GM12891 (cell line): ENCODE measurements at regions not wholly inside any gene's neighbourhood (a gene's known extent, or its start where the extent isn't known, plus 50 kb on each side); places are given as distances from the start of the nearest gene placed in this dataset.

Source experiments
- DNase-seq: peaks from one replicate; pipeline ENCODE4 v3.0.0; 2011; ENCODE audit warnings: low spot score; ENCODE audit not compliant: insufficient read length
- FAIRE-seq: peaks from 2 replicates; lab custom pipeline; 2011; peaks lifted over from hg19 to GRCh38; lab: Jason Lieb, UNC
- PAX5 ChIP-seq: IDR thresholded peaks from 2 replicates; pipeline ENCODE4 v1.6.1; 2011; ENCODE audit warnings: low read length, moderate library complexity, mild to moderate bottlenecking; ENCODE audit not compliant: insufficient read depth, severe bottlenecking
- POLR2A ChIP-seq: IDR thresholded peaks from 2 replicates; pipeline ENCODE4 v1.6.1; 2011; ENCODE audit warnings: low read depth, low read length, control low read depth
- POLR2AphosphoS5 ChIP-seq: IDR thresholded peaks from 2 replicates; pipeline ENCODE4 v1.6.1; 2011; ENCODE audit warnings: low read depth, low read length, control low read depth
- POU2F2 ChIP-seq: IDR thresholded peaks from 2 replicates; pipeline ENCODE4 v1.6.1; 2011; ENCODE audit warnings: low read depth, mild to moderate bottlenecking, control low read depth, low read length, moderate library complexity
- SPI1 ChIP-seq: IDR thresholded peaks from 2 replicates; pipeline ENCODE4 v1.6.1; 2011; ENCODE audit warnings: low read depth, low read length, control low read depth
- TAF1 ChIP-seq: IDR thresholded peaks from 2 replicates; pipeline ENCODE4 v1.6.1; 2011; ENCODE audit warnings: low read depth, low read length, control low read depth

DNA sequence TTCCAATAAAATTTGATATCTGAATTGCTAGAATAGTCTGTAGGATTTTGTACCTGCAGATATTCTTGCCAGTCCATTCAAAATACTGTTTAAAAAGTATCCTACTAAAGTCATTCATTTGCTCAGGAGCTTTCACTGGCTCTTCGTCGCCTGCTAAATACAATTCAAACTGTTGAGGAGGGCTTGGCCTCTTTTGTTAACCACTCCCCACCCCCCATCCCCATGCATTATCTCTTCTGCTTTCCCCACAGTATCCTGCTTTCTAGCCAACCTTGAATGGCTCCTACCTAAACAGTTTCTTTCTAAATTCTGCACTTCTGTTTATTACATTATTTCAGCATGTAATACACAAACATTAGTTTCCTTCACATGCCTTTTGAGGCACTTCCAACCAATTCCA is 230.8 kb downstream of the CPE start:
- DNase-seq (no peak), FAIRE-seq (no peak)
- TF ChIP-seq PAX5 (no peak), POU2F2 (no peak), POLR2A (no peak), TAF1 (no peak), SPI1 (no peak), POLR2AphosphoS5 (no peak)

DNA sequence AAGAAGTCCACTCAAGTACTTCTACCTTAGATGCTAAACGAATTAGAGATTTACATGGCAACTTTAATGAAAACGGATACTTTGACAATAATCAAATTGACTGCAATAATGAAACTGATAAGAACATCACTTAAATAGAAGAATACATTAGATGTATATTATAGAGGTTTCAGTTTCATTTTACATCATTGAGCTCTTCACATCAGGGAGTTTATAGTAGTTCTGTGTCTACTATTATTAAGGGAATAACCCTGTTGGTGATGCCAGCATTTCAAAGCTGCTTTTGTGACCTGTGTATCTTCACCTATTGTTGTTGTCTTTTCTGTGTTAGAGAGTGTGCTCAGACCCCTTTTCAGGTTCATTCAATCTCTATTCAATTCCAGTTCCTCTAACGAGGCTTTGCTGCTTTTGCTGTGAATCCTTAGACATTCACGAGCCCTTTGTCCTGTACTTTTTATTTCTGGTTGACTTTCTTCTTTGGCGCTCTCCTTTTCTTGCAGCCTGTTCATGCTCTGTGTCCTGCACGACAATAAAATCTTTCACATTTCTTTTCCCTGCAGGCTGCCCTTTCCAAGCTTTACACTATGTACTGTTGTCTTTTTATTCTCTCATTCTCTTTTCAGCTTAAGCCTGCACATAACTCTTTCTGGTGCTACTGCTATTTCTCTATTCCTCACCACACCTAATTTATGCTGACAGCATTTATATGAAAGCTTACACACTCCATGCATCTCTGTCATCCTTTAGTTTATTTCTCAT is 232.1 kb downstream of the CPE start:
- no peak for FAIRE-seq
- no peak for DNase-seq
- TF ChIP-seq POU2F2, result no peak
- TF ChIP-seq POLR2A, result no peak
- no peak for TF ChIP-seq SPI1
- TF ChIP-seq TAF1, result no peak
- no peak for TF ChIP-seq POLR2AphosphoS5
- no peak for TF ChIP-seq PAX5

DNA sequence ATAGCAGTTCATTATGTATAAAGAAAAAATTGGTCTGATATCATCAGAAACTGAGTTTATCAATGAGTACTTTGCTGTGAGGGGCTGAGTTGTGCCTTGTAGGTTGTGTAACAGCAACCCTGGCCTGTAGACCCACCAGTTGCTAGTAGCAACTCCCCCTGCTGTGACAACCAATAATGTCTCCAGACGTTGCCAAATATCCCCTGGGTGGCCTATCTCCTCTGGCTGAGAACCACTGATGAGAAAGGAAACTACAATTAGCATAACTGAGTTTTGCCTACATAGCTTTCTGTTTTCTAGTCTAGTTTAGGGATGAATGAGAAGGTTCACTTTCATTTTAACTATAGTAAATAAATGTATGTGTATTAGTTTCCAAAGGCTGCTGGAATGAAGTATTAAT is 234.1 kb downstream of the CPE start:
- DNase-seq (no peak), FAIRE-seq (no peak)

DNA sequence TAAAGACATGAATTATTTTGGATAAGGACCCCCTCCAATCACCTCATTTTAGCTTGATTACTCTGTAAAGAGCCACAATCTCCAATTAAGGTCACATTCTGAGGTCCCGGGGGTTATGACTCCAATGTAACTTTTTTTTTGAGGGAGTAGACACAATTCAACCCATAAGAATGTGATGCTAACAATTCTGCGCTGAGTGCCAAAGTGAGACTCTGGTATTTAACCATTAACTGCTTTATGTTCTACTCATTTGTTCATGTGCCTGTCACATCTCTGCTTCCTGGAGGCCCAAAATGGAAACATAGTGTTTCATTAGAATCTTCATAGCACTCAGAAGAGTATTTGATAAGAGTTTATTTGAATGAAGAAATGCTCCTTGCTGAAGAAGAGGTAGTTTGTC is 234.8 kb downstream of the CPE start:
- DNase-seq, result no peak
- TF ChIP-seq TAF1 (no peak), POLR2A (no peak), POLR2AphosphoS5 (no peak), SPI1 (no peak), POU2F2 (no peak), PAX5 (no peak)
- no peak for FAIRE-seq

More for the DNA sequence above, 234.1 kb downstream of the CPE start:
- TF ChIP-seq POU2F2 (peak; percentile 64; the same call in 1 of the 2 replicates), PAX5 (no peak)

DNA sequence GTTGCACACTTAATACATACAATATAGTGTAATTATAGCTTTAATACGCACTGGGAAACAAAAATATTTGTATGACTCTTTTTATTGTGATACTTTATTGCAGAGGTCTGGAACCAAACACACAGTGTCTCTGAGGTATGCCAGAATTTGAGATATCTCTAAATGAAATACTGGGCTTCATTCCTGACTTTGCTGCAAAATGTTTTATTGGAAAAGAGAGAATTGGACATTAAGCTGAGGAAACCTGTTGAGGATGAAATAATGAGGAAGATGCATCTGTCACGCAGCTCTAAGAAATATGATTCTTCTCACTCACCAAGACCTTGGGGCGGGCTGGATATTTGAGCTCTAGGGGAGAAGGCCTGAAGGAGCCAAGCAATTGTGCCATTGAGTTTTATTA is 242.1 kb downstream of the CPE start:
- no peak for DNase-seq
- FAIRE-seq, result no peak
- TF ChIP-seq PAX5, result no peak
- no peak for TF ChIP-seq POLR2AphosphoS5
- no peak for TF ChIP-seq POLR2A
- no peak for TF ChIP-seq SPI1
- TF ChIP-seq POU2F2, result no peak
- TF ChIP-seq TAF1, result no peak

DNA sequence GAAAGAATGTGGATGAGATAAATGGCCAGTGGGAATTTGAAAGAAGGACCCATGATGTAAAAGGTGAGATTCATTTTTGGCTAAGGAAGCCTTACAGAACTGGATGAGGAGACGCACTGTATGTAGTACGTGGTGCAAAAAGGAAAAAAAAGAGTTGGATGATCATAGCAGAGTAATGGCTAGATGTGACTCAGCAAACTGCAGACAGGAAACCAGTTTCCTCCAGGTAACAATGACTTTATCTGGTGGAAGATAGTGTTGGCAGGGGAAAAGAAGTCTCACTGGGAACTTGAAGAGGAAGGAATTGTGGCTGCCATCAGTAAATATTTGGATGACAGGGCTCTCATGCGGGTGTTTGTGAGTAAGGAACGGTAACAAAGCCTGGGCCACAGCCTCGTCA is 243.2 kb downstream of the CPE start:
- TF ChIP-seq POU2F2, result no peak
- TF ChIP-seq POLR2A, result no peak
- TF ChIP-seq PAX5, result no peak
- no peak for TF ChIP-seq TAF1
- no peak for TF ChIP-seq SPI1
- no peak for TF ChIP-seq POLR2AphosphoS5
- no peak for FAIRE-seq
- DNase-seq, result no peak

DNA sequence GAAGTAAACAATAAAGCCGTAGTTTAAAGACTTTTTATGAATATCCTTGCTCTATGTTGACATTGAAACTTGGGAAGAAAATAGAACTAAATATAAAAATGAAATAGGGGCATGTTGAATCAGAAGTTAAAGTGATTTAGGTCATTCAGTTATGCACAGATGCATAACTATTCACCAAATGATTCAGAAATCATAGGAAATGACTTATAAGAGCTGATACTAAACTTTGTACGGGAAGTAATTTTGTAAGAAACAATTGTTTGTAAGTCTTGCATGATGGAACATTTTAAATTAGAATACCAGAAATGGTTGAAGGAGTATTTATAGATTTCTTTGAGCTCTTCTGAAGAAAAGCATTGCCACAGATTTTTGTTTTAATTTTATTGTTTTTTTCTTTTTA is 246.5 kb downstream of the CPE start:
- DNase-seq (no peak), FAIRE-seq (no peak)
- TF ChIP-seq TAF1 (no peak), POU2F2 (no peak)

DNA sequence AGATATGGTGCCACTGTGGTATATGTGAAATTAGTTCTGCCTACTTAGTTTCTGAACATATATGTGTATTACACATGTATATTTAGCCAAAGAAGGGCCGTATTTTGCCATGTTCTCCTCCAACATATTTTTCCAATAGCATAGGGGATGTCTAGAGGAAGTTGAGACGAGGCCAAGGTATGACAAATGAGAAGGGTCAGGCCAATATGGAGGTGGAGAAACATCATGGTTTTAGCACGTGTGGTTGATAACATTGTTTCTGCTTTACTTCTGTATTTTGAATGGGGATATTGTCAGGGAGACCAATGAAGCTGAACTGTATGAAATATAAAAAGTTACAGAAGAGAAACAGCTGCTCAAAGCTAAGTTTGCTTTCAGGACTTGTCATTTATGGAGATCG is 246.7 kb upstream of the TLL1 start:
- no peak for DNase-seq
- TF ChIP-seq POU2F2, result no peak
- no peak for TF ChIP-seq POLR2AphosphoS5
- TF ChIP-seq POLR2A, result no peak
- TF ChIP-seq SPI1, result no peak
- FAIRE-seq, result no peak

DNA sequence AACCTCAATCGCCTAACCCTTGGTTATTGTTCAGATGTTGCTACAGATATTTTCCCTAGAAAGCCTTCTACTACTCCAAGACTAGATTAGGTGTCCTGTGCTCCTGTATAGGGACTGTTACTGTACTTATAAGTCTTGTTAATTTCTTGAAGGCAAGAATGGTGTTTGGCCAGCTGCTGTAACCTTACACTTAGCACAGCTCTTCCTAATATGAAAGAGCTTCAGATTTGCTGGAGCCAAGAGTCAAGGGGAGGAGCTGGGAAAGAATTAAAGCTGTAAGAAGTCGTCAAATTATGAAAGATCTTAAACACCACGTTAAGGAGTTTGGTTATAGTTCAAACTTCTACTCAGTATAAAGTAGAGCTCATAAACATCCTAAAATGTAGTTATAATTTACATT is 245.9 kb upstream of the TLL1 start:
- TF ChIP-seq POU2F2, result no peak
- TF ChIP-seq POLR2A, result no peak
- no peak for TF ChIP-seq SPI1
- no peak for TF ChIP-seq PAX5
- TF ChIP-seq POLR2AphosphoS5, result no peak
- no peak for TF ChIP-seq TAF1
- FAIRE-seq, result no peak

DNA sequence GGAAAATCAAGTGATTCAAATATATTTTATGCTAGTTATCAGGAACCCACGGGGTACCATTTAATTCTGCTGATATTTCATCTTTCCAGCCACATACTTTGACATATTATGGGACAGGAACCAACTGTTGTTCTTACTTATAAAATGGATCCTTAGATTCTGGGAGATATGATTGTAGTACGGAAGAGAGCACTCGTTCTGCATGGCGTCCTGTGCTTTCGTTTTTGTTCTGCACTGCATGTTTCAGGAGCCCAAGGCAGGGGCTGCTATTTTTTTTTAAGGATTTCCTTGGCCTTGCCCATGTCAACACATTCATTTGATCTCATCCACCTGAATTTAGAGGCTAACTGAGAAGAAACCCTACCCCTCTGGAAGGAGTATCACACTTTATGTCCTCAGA is 245.5 kb upstream of the TLL1 start:
- no peak for DNase-seq
- no peak for TF ChIP-seq TAF1
- TF ChIP-seq POU2F2, result no peak
- no peak for TF ChIP-seq PAX5
- TF ChIP-seq POLR2A, result no peak
- TF ChIP-seq SPI1, result no peak
- TF ChIP-seq POLR2AphosphoS5, result no peak
- FAIRE-seq, result no peak

More for the DNA sequence above, 245.9 kb upstream of the TLL1 start:
- no peak for DNase-seq

DNA sequence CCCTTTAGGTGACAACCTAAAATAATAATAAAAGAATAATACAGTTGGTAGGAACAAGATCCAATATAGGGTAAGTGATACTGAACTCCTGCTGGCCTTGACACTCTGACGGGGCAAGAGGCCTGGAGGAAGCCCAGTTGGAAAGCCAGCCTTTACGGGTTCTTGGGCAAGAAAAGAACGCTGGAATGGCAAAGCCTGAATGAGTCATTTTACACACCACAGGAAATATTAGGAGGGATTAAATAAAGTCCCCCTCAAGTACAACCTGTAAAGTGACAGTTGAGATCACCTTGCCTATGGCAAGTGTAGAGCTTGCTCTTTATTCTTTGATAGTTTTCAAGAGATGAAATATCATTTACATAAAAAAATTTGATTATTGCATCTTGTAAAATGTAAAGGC is 244.5 kb upstream of the TLL1 start:
- FAIRE-seq, result no peak
- TF ChIP-seq POU2F2, result no peak
- TF ChIP-seq POLR2A, result no peak
- TF ChIP-seq PAX5, result no peak
- TF ChIP-seq TAF1, result no peak
- no peak for TF ChIP-seq SPI1
- TF ChIP-seq POLR2AphosphoS5, result no peak

More for the DNA sequence above, 244.5 kb upstream of the TLL1 start:
- DNase-seq, result no peak
